Memory B cell (primary cell): ENCODE measurements at regions not wholly inside any gene's neighbourhood (a gene's known extent, or its start where the extent isn't known, plus 50 kb on each side); places are given as distances from the start of the nearest gene placed in this dataset.

Experiments
- ATAC-seq: fragments of 150-1000 bp; cut with Tn5 transposase; 2 replicates; pipeline ENCODE4 v1.10.0; 2021; ENCODE audit warnings: low read depth, mild to moderate bottlenecking, moderate library complexity
- DNase-seq, 2 donors: peaks; one replicate each; pipeline ENCODE4 v3.0.0; 2022; ENCODE audit warnings: low spot score in 2 of 2
- H3K27ac Mint-ChIP-seq: one replicate; pipeline ENCODE4 v1.8.0; 2022; ENCODE audit warnings: mild to moderate bottlenecking, moderate library complexity, mixed read lengths
- H3K27me3 Mint-ChIP-seq: one replicate; pipeline ENCODE4 v1.8.0; 2022; ENCODE audit warnings: mixed read lengths
- H3K36me3 Mint-ChIP-seq: one replicate; pipeline ENCODE4 v1.8.0; 2022; ENCODE audit warnings: mild to moderate bottlenecking, mixed read lengths
- H3K4me1 Mint-ChIP-seq: one replicate; pipeline ENCODE4 v1.8.0; 2022; ENCODE audit warnings: mixed read lengths
- H3K4me3 Mint-ChIP-seq: one replicate; pipeline ENCODE4 v1.8.0; 2022; ENCODE audit warnings: mild to moderate bottlenecking, moderate library complexity, mixed read lengths
- H3K9me3 Mint-ChIP-seq: one replicate; pipeline ENCODE4 v1.8.0; 2022; ENCODE audit warnings: mixed read lengths

DNA sequence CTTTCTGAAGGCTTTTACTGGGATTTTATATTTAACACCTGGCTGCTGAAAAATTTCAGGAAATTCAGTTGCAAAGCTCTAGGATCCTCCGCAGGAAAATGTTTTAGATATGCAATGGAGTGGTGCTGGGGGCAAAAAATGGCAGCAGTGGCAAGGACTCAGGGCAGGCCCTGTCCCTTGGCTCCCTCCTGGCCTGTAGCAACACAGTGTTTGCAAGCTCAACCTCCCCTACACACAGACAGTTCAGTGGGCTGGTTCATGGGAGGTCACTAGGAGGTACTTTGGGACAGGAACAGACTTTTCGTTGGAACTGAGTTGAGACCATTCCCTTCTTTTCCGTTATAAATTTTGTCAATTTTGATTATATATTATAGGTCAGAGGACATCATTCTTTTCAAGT is 270.4 kb downstream of the ADAMTS20 start:
- no peaks in the 10 kb centered on the region for H3K27me3 Mint-ChIP-seq
- H3K9me3 Mint-ChIP-seq, result no peaks in the 10 kb centered on the region
- H3K27ac Mint-ChIP-seq, result peak overlapping the region; percentile 62
- DNase-seq, result no peak
- H3K4me3 Mint-ChIP-seq, result no peak overlapping the region
- ATAC-seq, result no peak
- H3K36me3 Mint-ChIP-seq, result no peaks in the 10 kb centered on the region
- peaks cover 12% of the 10 kb centered on the region for H3K4me1 Mint-ChIP-seq

DNA sequence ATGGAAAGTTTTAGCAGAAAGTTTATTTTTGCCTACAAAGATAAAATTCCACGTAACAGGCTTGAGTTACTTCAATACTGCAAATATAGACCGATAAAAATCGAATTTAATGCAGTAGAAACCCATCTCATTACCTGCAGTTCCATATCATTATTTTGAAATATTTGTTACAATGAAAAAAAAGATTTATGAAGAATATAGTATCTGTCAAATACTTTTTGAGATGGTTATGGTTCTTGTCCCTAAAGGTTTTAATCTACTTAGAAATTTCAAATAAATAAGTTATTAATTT is 273.5 kb downstream of the ADAMTS20 start:
- peaks cover 5% of the 10 kb centered on the region for H3K9me3 Mint-ChIP-seq
- no peaks in the 10 kb centered on the region for H3K27me3 Mint-ChIP-seq
- H3K27ac Mint-ChIP-seq, result peak overlapping the region; percentile 75
- no peak overlapping the region for H3K4me3 Mint-ChIP-seq
- no peak for ATAC-seq
- H3K4me1 Mint-ChIP-seq, result peaks cover 32% of the 10 kb centered on the region
- DNase-seq, result no peak
- H3K36me3 Mint-ChIP-seq, result no peaks in the 10 kb centered on the region

DNA sequence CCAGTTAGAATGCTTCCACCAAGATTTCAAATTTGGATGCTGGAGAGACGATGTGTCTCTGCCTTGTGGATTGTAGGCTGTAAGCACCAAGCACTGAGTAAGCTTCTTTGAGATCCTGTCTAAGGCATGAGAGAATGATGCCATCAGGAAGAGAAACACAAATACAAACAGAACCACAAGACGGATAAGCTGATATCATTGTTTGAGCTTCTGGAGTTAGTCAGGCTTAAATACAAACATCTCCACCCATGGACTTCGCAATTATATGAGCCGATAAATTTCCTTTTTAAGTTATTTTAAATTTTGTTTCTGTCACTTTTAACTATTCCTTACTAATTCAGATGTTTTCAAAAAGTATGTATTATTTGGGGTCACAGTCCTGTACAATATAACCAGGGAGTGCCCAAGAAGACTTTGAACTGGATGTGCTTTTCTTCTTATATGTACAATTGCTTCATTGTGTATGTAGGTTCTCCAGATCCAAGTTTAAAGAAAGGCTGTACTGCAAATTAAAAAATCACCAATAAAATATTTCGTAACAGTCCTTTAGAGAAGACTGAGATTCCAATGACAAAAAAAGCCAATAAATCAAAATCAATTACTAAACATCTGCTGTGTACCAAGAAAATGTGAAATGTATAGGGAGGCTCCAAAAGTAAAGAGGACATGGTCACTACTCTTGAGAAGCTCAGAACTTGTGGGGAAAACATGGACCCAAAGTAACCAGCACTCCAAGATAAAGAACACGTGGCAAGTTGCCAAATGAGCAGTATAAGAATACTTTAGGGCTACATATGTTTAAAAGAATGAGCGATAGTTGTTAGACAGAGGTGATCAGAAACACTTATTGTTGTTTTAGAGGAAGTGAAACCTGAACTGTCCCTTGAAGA is 274.1 kb downstream of the ADAMTS20 start:
- peak overlapping the region; percentile 4 for H3K4me3 Mint-ChIP-seq
- peak; percentile 80 for ATAC-seq
- no peaks in the 10 kb centered on the region for H3K36me3 Mint-ChIP-seq
- DNase-seq, result peak in 1 of 2 donors; percentile 3
- peak overlapping the region; percentile 75 for H3K27ac Mint-ChIP-seq
- peaks cover 5% of the 10 kb centered on the region for H3K9me3 Mint-ChIP-seq
- H3K27me3 Mint-ChIP-seq, result no peaks in the 10 kb centered on the region
- peaks cover 33% of the 10 kb centered on the region for H3K4me1 Mint-ChIP-seq

DNA sequence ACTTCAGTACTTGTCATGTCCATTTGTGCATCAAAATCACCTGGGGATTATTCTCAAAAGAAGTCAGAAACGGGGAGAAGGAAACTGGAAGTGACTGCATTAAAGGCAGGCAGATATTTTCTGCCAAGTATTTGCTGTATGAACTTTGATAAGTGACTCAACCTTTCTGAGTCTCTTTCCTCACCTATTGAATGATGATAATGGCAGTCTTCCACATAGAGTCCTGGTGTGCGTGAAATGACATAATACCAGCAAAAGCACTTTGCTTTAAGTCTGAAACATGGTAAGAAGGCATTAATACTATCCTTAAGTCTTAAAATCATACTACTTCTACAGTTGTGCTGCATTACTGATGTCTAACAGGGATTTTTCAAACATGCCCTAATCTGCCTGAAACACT is 278.5 kb downstream of the ADAMTS20 start:
- Mint-ChIP-seq H3K36me3 (no peaks in the 10 kb centered on the region), H3K9me3 (peaks cover 5% of the 10 kb centered on the region), H3K4me3 (no peak overlapping the region), H3K27me3 (no peaks in the 10 kb centered on the region), H3K4me1 (peaks cover 35% of the 10 kb centered on the region), H3K27ac (no peak overlapping the region)
- DNase-seq, result no peak
- no peak for ATAC-seq

DNA sequence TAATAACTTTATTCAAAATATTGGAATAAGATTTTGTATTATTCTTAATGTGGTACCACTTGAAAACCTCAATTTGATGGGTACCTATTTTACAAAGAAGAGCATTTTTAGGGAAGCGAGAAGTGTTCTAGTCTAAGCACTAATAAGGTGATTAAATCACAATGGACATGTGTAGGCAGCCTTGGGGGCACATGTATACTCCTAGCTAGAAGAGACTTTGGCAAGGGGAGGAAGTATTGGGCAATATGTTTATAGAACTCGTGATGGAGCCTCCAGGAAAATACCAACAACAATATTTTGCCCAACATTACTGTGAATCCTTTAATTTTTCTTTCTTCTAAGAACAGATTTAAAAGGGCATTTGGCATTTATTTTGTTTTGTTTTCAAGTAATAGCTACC is 280.3 kb downstream of the ADAMTS20 start:
- ATAC-seq (no peak), DNase-seq (no peak)
- Mint-ChIP-seq H3K27me3 (no peaks in the 10 kb centered on the region), H3K9me3 (peaks cover 5% of the 10 kb centered on the region), H3K27ac (peak overlapping the region; percentile 85), H3K36me3 (no peaks in the 10 kb centered on the region), H3K4me1 (peaks cover 26% of the 10 kb centered on the region), H3K4me3 (no peak overlapping the region)

DNA sequence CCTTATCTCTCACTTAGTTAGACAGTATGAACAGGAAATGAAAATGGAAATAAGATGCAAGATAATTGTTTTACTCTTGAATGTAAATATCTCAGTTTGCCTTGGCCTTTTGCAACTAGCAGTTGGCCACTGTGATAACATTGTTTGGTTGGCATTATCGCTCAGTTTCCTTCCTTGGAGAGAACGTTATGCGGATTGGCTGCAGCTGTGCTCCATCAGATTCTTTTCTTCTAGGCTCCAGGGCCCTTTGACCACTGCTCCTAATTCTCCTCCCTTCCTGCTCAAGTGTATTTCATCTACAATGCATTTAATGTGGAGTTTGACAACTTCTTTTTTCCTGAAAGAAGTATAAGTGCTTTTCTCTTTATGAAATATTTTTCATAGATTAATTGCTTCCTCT is 284.2 kb downstream of the ADAMTS20 start:
- peaks cover 2% of the 10 kb centered on the region for H3K27me3 Mint-ChIP-seq
- H3K36me3 Mint-ChIP-seq, result no peaks in the 10 kb centered on the region
- H3K27ac Mint-ChIP-seq, result no peak overlapping the region
- H3K4me1 Mint-ChIP-seq, result peaks cover 5% of the 10 kb centered on the region
- ATAC-seq (no peak), DNase-seq (no peak)
- no peak overlapping the region for H3K4me3 Mint-ChIP-seq
- peaks cover 1% of the 10 kb centered on the region for H3K9me3 Mint-ChIP-seq

DNA sequence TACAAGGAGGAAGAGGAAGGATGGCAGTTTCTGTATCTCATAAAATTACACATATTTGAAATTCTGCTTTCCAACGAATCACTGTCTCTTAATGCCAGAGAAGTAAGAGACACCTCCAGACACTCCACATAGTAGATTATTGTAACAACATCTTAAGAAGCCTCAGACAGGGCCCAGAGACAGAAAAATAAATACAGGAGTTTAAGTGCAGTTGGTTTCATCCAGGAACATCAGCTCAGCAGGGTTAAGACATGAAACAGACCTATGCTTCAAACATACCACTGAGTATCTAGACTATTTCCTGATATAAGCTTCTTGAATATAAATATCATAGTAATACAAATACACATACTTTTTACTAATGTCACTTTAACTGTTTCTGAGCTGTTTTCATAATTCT is 290.3 kb downstream of the ADAMTS20 start:
- Mint-ChIP-seq H3K9me3 (peaks cover 1% of the 10 kb centered on the region), H3K27me3 (peaks cover 2% of the 10 kb centered on the region)

DNA sequence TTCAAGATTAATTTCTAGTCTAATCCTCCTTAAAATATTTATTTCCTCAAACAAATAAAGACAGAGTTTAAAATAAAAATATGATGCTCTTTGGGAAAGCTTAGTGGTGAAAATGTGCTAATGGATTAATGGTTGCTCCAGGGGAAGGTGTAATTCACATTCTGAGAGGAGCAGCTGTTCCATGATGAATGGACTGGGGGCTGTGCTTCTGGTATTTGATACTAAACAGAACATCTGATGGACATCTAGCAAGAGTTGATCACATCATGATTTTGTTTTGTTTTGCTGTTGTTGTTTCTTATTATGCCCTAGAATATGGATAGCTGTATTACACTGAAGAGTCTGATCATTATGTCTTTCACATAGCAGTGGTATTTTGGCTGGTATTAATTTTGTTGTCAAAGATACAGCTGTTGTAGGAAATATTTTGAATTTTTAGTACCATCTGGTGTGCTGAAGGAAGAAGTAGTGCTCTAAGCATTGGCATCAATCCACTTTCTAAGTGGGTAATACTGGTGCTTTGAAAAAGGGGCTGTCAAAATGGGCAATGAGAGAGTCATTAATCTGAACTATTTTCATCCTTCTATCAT is 296.4 kb downstream of the ADAMTS20 start:
- no peaks in the 10 kb centered on the region for H3K4me1 Mint-ChIP-seq
- no peaks in the 10 kb centered on the region for H3K9me3 Mint-ChIP-seq
- ATAC-seq (no peak), DNase-seq (no peak)
- no peak overlapping the region for H3K4me3 Mint-ChIP-seq
- peaks cover 1% of the 10 kb centered on the region for H3K36me3 Mint-ChIP-seq
- no peaks in the 10 kb centered on the region for H3K27me3 Mint-ChIP-seq
- H3K27ac Mint-ChIP-seq, result no peak overlapping the region

More for the DNA sequence above, 290.3 kb downstream of the ADAMTS20 start:
- Mint-ChIP-seq H3K27ac (no peak overlapping the region), H3K4me3 (no peak overlapping the region), H3K36me3 (peaks cover 1% of the 10 kb centered on the region), H3K4me1 (no peaks in the 10 kb centered on the region)
- ATAC-seq (no peak), DNase-seq (no peak)

DNA sequence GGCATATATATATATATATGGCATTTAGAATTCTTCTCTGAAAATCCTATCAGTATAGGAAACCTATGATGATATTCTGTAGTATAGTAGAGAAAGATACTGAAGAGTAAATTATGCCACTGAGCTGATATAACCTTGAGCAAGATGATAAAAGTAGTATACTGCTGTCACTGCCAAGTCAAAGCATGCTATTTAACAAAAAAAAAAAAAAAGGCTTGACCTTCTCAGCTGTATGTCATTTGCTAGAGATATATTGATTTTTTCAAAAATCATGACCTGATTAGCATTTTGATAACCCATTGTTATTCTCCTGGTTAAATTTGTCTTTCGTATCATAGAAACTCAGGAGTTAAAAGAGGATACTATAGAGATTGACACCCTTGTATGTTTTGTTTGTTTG is 299.4 kb downstream of the ADAMTS20 start:
- no peaks in the 10 kb centered on the region for H3K36me3 Mint-ChIP-seq
- H3K9me3 Mint-ChIP-seq, result no peaks in the 10 kb centered on the region
- DNase-seq (no peak), ATAC-seq (no peak)
- H3K4me1 Mint-ChIP-seq, result no peaks in the 10 kb centered on the region
- H3K4me3 Mint-ChIP-seq, result no peak overlapping the region
- H3K27me3 Mint-ChIP-seq, result no peaks in the 10 kb centered on the region
- H3K27ac Mint-ChIP-seq, result no peak overlapping the region

DNA sequence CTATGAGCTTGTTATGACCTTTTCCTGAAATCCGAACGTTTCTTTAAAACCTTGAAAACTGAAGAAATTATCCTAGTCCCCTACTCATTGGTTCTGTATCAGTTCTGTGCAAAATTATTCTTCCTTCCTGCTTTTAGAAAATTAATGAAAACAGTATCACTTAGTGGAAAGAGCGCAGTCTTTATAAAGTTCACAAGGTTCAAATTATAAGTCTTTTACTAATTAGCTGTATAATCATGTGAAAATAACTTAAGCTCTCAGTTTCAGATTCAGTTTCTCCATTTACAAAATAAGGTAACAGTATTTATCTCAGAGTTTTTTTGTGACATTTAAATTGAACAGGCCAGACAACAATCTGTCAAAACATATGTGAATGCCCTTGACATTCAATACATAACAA is 306.1 kb downstream of the ADAMTS20 start:
- ATAC-seq, result no peak
- H3K27me3 Mint-ChIP-seq, result peaks cover 3% of the 10 kb centered on the region

DNA sequence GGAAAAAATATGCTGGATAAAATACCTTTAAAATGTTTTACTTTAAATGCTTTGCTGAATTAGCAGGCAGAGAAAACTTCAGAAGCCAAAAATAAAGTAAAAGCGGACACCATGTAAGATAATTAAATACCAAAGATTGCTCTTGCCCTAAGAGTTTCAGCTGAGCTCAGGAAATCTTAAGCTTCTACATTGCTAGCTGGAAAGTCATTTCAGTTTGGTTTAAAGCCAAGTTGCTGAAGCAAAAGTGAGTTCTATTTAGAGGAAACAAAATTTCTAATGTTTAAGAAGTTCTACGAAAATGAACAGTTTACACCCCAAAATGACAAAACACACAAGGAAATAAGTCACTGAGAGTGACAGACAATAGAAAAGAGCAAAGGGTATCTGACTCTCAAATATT is 310.0 kb downstream of the ADAMTS20 start:
- Mint-ChIP-seq H3K27me3 (peaks cover 3% of the 10 kb centered on the region), H3K36me3 (no peaks in the 10 kb centered on the region), H3K4me3 (no peak overlapping the region), H3K4me1 (peaks cover 9% of the 10 kb centered on the region), H3K27ac (no peak overlapping the region), H3K9me3 (peaks cover 2% of the 10 kb centered on the region)
- DNase-seq (no peak), ATAC-seq (no peak)

More for the DNA sequence above, 306.1 kb downstream of the ADAMTS20 start:
- H3K4me3 Mint-ChIP-seq, result no peak overlapping the region
- H3K9me3 Mint-ChIP-seq, result no peaks in the 10 kb centered on the region
- no peak overlapping the region for H3K27ac Mint-ChIP-seq
- DNase-seq, result no peak
- no peaks in the 10 kb centered on the region for H3K36me3 Mint-ChIP-seq
- no peaks in the 10 kb centered on the region for H3K4me1 Mint-ChIP-seq

DNA sequence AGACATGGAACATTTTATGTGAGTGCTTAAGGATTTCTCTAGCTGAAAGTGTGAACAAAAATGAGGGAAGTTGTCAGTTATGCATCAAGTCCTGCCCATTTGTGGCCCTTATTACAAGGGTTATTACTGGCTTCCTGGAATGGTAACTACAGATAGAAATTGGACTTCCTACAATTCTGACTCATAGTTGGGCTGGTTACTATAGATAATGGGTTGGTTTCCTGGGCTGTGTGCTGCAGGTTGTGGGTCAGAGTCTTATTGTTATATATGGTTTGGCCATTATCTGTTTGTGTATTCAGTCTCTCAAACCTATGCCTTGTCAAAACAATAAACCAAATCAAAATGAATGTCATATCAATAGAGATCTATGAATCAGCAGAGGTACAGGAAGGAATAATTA is 313.7 kb downstream of the ADAMTS20 start:
- H3K27me3 Mint-ChIP-seq, result no peaks in the 10 kb centered on the region
- H3K27ac Mint-ChIP-seq, result no peak overlapping the region
- no peak for DNase-seq
- no peak overlapping the region for H3K4me3 Mint-ChIP-seq
- H3K9me3 Mint-ChIP-seq, result peaks cover 2% of the 10 kb centered on the region
- H3K36me3 Mint-ChIP-seq, result no peaks in the 10 kb centered on the region
- peaks cover 10% of the 10 kb centered on the region for H3K4me1 Mint-ChIP-seq
- no peak for ATAC-seq

DNA sequence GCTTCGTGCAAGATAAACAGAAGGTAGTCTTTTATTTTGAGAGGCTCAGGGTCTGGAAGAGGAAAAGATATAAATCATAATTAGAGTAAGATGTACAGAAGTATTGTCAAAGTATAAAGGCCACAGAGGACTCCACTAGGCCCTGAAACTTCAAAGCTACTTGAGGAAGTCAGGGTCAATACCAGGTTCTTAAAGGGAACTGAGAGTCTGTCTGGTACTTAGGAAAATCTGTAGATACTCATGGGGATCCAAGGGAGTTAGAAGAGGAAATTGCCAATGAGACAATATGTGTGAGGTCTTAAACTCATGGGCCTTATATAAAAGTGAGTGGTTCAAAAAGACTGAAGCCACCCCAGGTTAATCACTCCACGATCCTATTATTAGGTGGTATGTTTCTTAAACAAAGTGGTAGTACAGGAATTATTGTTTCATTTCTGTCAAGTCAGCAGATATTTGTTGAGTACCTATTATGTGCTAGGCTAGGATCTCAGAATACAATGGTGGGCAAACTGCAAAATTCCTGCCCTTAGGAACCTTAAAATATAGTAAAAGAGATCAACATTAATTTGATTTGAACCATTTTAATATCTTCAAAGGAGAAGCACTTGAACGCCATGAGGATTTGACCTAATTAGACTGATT is 314.6 kb downstream of the ADAMTS20 start:
- DNase-seq, result no peak
- no peak overlapping the region for H3K27ac Mint-ChIP-seq
- H3K9me3 Mint-ChIP-seq, result peaks cover 2% of the 10 kb centered on the region
- H3K27me3 Mint-ChIP-seq, result no peaks in the 10 kb centered on the region
- H3K4me1 Mint-ChIP-seq, result peaks cover 10% of the 10 kb centered on the region
- H3K4me3 Mint-ChIP-seq, result no peak overlapping the region
- ATAC-seq, result peak; percentile 48
- no peaks in the 10 kb centered on the region for H3K36me3 Mint-ChIP-seq

DNA sequence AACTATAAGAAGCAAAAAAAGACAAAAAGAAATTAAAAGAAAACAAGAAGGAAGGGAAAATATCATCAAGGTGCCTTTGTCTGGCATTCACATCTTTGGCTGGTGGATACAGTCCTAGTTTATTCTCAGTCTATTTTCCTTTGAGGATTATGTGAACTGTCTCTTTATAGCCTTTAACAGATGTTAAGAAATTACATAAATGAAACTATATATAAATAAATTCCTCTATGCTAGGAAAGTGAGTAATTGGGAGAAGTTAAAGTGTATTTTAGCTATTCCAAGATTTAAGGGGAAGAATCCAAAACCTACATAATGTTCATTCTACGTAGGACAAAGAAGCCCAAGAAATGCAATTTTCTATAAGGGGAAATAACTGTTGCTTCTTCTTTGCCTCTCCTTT is 316.3 kb downstream of the ADAMTS20 start:
- Mint-ChIP-seq H3K4me3 (no peak overlapping the region), H3K9me3 (peaks cover 2% of the 10 kb centered on the region), H3K36me3 (no peaks in the 10 kb centered on the region), H3K27me3 (no peaks in the 10 kb centered on the region), H3K4me1 (peaks cover 10% of the 10 kb centered on the region), H3K27ac (no peak overlapping the region)
- ATAC-seq, result no peak
- no peak for DNase-seq
